GM21367 (cell line): ENCODE measurements at regions not wholly inside any gene's neighbourhood (a gene's known extent, or its start where the extent isn't known, plus 50 kb on each side); places are given as distances from the start of the nearest gene placed in this dataset.

Experiments used
- ATAC-seq: cut with Tn5 transposase; IDR thresholded peaks from one replicate; pipeline ENCODE4 v1.9.1; 2021; ENCODE audit not compliant: unreplicated experiment

DNA sequence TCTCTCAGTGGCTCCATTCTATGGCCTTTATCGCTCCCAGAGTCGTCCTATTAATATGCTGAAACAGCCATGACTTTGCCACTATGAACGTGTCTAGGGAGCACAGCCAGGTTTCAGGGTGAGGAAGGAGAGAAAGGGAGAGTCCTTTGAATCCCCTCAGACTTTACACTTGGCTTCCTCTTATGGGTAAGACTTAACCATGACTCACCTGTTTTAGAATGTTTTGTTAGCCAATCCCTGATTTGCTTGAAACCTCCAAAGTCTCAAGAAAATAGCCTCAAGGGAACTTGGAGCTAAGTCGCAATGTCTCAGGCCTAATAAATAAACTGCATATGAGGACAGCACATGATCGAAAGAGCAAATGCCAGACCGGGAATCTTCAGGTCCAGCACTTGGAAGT lies 131.2 kb upstream of the RCN1 start:
- no peak for ATAC-seq

DNA sequence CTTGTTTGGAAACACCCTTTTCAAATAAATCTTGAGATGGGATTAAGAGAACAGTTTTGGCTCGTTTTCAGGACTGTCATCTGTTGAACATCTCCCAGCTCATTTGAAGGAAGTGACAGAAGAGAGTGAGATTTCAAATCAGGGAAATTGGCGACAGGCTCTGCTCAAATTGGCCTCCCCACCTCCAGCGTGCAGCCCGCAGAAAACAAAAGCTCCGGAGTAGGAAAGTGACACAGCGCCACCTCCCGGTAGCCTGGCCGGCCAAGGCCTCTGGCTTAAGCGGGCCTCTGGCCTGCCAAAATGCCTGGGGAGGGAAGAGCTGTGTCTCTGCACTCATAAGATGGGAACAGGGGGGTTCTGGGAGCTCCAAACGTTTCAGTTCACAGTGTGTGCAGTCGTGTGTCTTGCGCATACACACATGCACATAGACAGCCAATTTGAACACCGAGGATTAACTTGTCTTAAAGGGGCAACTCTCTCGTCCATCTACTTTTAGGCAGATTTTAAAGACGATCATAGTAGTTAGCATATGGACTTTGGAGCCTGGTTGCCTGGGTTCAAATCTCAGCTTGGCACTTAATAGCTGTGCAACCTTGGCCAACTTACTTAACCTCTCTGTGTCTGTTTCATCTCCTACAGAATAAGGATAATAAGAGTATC lies 132.7 kb upstream of the RCN1 start:
- peak; percentile 85 for ATAC-seq

DNA sequence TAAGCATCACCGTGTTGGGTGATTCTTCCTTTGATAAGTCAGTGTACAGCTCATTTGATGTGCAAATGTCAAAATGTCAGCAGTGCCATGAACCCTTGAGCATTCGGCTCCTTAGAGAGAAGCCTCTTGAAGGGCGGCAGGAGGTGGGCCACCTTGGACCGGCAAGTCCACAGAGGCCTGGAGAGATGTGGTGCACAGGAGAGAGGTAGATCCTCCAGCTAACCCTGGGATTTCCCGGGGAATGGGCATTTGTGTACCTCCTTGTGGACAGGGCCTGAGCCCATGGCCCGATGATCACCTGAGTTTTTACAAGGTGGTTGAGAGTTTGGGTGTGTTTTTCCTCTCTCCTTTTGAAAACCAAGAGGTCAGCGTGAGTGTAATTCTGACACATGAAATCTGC lies 133.2 kb upstream of the RCN1 start:
- ATAC-seq: no peak

DNA sequence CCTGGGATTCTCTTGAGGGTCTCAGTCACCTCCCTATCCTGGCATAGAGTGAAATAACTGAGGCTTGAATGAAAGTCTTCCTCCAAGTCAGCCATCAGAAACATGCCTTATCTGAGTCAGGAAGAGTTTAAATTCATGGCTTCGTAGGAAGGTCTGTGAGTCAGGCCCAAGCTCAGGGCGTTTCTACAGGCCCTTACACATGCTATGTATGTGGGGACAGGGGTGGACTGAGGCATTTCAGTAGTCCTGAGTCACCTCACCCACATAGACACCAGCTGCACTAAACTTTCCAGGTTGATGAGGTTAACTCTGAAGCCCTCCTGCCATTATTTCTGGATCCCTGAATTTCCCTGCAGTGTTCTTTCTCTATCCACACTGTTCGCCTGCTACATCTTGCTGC lies 134.6 kb upstream of the RCN1 start:
- no peak for ATAC-seq

DNA sequence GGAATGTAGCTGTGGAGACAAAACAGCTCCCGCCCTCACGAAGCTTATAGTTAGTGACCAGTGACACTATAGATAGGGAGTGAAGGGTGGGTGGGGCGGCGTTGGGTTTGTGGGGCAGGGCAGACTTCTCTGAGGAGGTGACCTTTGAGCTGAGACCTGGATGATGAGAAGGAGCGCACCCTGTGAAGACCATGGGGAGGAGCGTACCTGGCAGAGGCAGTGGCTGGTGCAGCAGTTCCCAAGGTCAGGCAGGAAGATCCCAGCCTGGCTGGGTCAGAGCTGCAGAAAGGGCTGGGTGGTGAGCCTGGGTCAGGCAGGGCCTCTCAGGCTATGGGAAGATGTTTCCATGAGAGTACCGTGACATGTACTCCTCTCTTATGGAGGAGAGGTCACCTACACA lies 135.0 kb upstream of the RCN1 start:
- ATAC-seq: no peak

DNA sequence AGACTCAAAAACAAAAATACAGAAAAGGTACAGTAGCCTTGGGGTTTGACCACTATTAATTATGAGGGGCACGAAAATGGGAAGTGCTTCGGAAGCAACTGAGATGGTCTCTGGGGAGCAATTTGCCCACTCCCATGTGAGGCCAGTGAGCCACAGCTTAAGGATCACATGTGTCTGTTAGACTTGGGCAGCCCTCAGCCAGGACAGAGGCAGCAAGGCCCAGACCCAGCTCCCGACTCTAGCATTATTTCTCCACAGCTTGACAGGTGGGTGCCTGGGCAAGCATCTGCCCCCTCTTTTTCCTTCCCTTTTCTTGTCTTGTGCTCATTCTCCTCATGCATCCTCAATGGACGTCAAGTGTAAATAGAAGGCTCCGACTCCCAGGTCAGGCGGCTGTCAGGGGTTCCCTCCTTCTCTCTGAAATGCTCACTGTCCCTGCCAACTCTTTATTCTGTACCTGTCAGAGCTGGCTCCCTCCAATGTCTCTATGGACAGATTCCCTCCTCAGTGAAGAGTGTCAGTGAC lies 137.0 kb upstream of the RCN1 start:
- ATAC-seq: no peak

DNA sequence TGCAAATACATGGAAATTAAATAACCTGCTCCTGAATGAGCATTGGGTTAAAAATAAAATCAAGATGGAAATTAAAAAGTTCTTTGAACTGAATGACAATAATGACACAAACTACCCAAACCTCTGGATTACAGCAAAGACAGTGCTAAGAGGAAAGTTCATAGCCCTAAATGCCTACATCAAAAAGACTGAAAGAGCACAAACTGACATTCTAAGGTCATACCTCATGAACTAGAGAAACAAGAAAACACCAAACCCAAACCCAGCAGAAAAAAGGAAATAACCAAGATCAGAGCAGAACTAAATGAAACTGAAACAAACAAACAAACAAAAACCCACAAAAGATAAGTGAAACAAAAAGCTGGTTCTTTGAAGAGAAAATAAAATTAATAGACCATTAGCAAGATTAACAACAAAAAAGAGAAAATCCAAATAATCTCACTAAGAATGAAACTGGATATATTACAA lies 138.6 kb upstream of the PAX6 start:
- peak; percentile 72 for ATAC-seq

DNA sequence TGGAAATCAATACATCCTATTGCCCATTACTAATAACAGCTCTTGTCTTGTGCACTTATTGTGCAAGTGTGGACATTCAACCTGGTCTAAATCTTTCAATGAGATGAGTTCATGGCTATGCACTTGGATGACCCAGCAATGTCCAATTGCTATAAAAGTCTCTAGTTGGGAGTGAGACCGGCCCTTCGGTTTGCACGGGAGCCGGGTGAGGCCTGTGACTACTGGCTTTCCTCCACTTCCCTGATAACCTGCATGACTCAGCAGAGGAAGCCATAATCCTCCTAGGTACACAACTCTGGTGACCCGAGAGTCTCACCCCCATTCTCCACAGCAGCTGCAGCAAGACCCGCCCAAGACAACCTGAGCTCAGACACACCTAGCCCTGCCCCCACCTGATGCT lies 135.9 kb upstream of the PAX6 start:
- ATAC-seq: no peak

DNA sequence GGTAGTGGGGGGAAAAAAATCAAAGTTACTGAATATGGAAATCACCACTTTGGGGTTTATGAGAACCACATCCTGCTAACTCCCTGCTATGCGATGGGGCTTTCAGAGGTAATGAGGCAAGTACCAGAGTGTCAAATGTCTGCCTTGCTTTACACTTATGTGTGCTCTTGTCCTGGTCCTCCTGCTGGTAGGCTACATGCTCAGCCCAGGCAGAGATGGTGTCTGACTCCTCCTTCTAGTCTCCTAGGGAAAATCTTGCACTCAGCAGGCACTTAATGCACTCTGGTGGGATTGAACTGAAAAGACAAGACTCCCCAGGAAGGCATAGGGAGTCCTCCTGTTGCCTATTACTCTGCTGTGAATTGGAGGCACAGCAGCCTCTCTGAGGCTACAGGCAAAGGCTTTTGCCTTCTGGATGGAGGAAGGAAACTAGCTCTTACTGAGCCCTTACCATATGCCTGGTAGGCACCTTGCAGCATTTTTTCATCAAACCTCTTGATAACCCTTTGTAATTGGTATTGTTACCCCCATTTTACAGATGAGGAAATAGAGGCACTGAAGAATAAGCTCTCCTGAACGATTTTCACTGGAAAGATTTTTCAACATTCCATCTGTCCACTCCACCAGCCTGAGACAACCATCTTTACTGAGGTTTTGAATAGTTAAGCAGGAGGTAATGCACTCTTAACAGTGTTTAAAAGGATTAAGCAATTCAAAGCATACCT lies 132.1 kb upstream of the PAX6 start:
- peak; percentile 98 for ATAC-seq

DNA sequence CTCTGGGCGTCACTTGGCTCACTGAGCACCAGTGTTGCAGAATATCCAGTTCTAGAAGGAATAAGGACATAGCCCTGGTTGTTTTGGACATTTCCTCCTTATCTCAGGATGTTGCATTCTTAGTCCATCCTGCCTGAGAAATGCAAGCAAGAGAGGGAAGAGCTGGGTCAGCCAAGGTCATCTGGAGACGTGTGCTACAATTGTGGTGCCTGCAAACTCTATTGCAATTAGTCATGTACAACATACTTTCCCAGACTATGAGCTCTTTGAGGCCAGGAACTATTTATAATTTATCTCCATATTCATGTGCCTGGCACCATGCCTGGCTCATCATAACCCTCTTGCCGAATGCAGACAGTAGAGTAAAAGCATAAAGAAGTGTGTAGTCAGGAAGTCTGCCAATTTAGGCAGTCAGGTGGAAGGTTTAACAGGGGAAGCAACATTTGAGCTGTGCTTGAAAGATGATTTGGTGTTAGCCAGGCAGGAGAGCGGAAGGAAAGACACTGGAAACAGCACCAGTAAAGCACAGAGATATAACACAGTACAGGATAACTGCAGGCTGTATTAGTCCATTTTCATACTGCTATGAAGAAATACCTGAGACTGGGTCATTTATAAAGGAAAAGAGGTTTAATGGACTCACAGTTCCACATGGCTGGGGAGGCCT lies 129.4 kb upstream of the PAX6 start:
- ATAC-seq: no peak

DNA sequence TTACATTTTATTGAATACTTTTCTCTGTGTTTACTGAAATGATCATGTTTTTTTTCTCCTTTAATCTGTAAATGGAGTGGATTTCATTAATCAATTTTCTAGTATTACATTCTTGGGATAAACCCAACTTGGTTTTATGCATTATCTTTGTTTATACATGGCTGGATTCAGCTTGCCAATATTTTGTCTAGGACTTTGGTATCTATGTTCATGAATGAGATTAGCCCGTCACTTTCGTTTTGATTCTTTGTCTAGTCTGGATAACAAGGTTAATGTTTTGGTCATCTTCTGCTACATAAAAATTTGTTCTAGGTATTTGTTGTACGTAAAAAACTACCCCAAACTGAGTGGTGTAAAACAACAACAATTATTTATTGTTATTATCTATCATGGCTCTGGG lies 127.9 kb upstream of the PAX6 start:
- no peak for ATAC-seq

DNA sequence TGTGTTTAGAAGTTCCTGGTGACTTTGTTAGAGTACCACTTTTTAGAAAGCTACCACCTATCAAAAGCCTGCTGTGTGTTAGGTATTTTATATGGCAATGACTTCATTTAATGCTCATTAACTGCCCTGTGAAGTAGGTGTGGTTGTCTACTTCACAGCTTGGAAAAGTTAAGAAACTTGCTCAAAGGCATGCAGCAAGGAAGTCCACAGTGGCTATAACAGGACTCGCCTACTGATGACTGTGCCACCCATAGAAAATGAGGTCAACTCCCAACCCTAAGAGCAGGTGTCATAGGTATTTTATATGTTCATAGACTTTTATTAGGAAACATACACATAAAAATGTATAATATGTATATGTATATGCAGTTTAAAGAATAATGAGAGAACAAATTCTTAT lies 125.2 kb upstream of the PAX6 start:
- ATAC-seq: no peak

DNA sequence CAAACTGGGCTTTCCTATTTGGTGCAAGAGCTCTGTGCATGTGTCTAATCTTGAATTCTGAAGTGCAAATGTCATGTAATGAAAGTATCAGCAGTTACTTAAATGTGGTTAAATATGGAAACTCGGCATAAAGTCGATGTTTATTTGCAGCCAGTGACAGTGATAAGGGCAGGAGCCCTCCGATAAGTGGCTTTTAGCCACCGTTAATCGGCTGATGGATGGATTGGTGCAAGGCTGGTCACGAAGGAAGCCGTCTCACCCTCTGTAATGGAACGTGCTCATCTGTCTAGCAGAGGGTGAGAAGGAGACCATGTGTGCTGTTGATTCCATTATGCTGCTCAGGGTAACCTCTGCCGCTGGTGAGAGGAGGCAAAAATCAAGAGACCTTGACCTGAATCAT lies 121.8 kb upstream of the PAX6 start:
- ATAC-seq: no peak

DNA sequence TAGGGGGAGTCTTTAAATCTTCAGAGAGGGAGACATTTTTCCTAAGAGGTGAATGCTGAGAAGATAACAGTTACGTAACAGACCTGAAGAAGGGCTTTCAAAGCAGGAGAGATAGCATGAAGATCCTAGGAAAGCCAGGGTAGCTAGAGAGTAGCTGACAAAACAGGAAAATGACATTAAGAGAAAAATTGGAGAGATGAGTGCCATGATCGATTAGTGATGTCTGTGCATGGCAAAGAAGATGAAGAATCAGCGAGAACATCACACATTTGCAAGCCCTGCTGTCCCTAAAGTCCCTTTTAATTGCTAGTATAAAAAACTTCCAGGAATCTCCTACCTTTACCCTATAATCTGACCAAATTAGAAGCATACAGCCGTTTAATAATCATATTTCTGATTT lies 116.9 kb upstream of the PAX6 start:
- no peak for ATAC-seq

DNA sequence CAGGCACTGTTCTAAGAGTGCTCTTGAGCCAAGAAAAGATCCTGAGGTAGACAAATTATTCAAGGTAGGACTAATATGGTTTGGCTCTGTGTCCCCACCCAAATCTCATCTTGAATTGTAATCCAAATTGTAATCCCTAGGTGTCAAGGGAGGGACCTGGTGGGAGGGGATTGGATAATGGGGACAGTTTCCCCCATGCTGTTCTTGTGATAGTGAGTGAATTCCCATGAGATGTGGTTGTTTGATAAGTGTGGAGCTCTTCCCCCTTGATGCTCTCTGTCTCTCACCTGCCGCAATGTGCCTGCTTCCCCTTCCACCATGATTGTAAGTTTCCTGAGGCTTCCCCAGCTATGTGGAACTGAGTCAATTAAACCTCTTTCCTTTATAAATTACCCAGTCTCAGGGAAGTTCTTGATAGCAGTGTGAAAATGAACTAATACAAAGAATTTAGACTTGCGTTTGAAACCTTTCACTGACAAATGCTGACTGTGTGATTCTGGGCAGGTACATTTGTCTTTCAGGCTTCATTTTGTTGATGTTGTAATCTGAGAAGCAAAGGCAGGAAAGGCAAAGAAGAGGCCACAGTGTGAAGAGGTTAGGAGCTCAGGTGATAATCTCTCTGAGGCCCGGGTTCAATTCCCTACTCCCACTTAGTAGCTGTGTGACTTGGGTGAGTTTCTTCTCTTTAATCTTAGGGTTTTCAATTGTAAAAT lies 115.8 kb upstream of the PAX6 start:
- no peak for ATAC-seq

DNA sequence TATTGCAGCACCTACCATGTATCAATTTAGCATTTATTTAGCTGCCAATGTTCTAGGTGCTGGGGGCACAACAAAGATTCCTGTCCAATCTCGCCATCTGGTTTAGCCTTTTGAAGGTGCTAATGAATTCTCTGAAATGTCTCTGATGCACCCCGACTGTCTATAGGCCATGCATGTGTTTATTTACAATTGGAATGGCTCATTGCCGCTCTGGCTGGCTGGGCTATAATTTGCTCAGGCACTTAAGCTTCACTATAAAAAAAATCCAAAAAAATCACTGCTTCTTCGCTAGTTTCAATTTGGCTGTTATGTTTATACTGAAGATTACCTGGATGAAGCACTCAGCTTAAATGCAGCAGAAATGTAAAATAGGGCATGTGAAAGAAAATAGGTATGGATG lies 115.0 kb upstream of the PAX6 start:
- no peak for ATAC-seq

DNA sequence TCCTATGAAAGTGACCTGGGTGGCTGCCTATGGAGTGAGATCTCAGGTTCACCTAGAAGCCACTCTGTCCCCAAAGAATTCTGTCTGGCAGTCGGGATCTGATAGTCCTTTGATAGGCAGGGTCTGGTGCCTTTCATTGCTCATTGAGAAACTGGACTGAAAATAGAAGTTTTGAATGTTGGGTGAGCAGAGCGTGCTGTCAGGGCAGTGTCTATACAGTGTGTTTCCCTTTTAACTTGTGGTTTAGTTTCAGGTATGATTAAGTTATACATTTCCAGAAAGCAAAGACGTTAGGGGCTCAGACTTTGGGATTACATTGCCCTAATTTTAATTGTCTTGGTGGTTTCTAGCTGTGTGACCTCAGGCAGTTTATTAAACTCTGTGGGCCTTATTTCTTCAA lies 111.3 kb upstream of the PAX6 start:
- ATAC-seq: peak; percentile 81

DNA sequence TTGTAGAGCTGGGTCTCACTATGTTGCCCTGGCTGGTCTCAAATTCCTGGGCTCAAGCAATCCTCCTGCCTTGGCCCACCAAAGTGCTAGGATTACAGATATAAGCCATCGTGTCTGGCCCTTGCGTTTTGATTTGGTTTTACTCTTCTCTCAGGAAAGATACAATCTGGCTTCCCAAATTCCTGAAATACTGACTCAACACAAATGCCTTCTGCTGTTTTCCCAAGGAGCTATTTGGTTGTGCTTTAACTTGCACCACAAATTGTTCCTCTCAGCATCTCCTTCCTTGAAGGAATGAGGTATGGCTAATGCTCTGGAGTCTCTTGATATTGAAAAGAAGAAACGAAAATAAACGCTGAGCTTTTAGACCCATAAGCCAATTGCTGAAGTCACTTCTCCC lies 110.0 kb upstream of the PAX6 start:
- ATAC-seq: no peak

DNA sequence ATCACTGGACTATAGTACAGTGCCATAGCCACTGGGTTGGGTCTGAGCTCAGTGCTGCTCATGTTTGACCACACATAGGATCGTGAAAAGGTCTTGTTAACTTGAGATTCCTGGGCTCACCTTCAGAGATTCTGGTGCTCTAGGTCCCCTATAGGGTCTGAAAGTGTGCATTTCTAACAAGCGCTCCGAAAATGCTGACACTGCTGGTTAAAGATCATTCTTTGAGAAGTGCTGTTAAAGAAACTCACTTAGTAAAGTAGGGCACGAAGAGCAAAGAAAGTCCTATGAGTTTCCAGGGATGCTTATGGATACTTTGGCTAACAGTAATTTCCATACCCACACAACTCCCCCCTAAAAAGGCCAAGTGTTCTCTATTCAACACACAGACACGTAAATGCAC lies 108.1 kb upstream of the PAX6 start:
- ATAC-seq: no peak

DNA sequence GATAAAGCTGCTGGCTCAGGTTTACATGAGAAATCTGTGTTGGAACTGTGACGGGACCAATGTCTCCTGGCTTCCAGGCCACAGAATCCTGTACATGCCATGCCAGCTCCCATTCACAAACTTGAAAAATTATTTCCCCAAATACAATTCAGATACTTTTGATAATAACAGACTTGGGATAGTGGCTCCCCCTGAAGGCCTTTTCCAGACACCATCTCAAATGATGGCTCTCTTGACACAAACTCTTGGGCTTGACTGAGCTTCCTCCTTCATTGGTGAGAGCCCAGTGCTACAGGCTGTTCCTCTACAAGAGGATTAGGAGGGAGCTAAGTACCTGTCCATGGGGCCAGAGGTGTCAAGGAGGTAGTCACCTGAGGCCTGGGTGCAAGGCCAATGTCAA lies 104.7 kb upstream of the PAX6 start:
- ATAC-seq: no peak

DNA sequence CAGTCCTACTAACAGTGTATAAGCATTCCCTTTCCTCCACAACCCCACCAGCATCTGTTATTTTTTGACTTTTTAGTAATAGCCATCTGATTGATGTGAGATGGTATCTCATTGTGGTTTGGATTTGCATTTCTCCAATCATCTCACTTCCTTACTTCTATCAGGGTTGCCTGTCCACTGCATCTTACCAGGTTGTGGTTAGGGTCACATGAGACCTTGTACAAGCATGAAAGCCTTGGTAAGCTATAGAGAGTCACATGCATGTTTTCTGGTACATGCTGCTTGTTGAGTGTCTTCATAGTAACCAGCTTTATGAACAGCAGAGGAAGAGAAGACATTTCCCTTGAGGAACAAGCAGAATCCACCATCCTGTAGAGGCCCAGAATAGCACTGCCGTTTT lies 102.9 kb upstream of the PAX6 start:
- peak; percentile 80 for ATAC-seq
